Activated B cell treated with CpG ODN at 0.5 μM for 24 hours (primary cell): ENCODE measurements at regions not wholly inside any gene's neighbourhood (a gene's known extent, or its start where the extent isn't known, plus 50 kb on each side); places are given as distances from the start of the nearest gene placed in this dataset.

Experiments used
- ATAC-seq: fragments of 200-7000 bp; cut with Tn5 transposase; one replicate; pipeline ENCODE4 v1.10.0; 2021; ENCODE audit warnings: low read depth, mild to moderate bottlenecking, moderate library complexity
- CTCF ChIA-PET: fragments of 350-600 bp; sonication (Branson Sonifier 250); formaldehyde crosslinking; loops from one replicate; lab custom pipeline; 2021; ENCODE audit warnings: antibody characterized with exemption; lab: Charles Lee
- POLR2A ChIA-PET: fragments of 350-600 bp; sonication (Branson Sonifier 250); formaldehyde crosslinking; loops from one replicate; lab custom pipeline; 2021; ENCODE audit warnings: antibody characterized with exemption; lab: Charles Lee
- DNase-seq: peaks from one replicate; pipeline ENCODE4 v3.0.0; 2022
- H3K27ac Mint-ChIP-seq: one replicate; pipeline ENCODE4 v1.8.0; 2020; ENCODE audit warnings: mixed read lengths
- H3K27me3 Mint-ChIP-seq: one replicate; pipeline ENCODE4 v1.8.0; 2021; ENCODE audit warnings: mixed read lengths
- H3K36me3 Mint-ChIP-seq: one replicate; pipeline ENCODE4 v1.8.0; 2021; ENCODE audit warnings: low read depth, mixed read lengths
- H3K4me1 Mint-ChIP-seq: one replicate; pipeline ENCODE4 v1.8.0; 2021; ENCODE audit warnings: mixed read lengths
- H3K4me3 Mint-ChIP-seq: one replicate; pipeline ENCODE4 v1.8.0; 2020; ENCODE audit warnings: mild to moderate bottlenecking, mixed read lengths
- H3K9me3 Mint-ChIP-seq: one replicate; pipeline ENCODE4 v1.8.0; 2020; ENCODE audit warnings: mixed read lengths
- CTCF ChIP-seq: fragments of 200-600 bp; IDR thresholded peaks from one replicate; pipeline ENCODE4 v1.8.0; 2022; ENCODE audit warnings: antibody characterized with exemption, mild to moderate bottlenecking
- intact Hi-C: fragments of 100-400 bp; cut with micrococcal nuclease; formaldehyde crosslinking; loops from one replicate; pipeline ENCODE4 v1.15.1; 2024

GRCh38 chr5:133792655-133793054, 175.8 kb downstream of the C5orf15 start:
- Mint-ChIP-seq H3K4me1 (no peaks in the 10 kb centered on the region), H3K4me3 (no peak overlapping the region), H3K27ac (no peak overlapping the region), H3K36me3 (no peaks in the 10 kb centered on the region), H3K9me3 (no peaks in the 10 kb centered on the region), H3K27me3 (peaks cover 5% of the 10 kb centered on the region)
- DNase-seq (no peak), ATAC-seq (no peak)
- intact Hi-C loops = no loop called here
- TF ChIP-seq CTCF = no peak
- POLR2A ChIA-PET = no interaction called here
- CTCF ChIA-PET = no interaction called here

GRCh38 chr5:133792024-133792423, 176.4 kb downstream of the C5orf15 start:
- H3K4me1 Mint-ChIP-seq = no peaks in the 10 kb centered on the region
- POLR2A ChIA-PET = no interaction called here

GRCh38 chr5:133790898-133791297, 177.5 kb downstream of the C5orf15 start:
- Mint-ChIP-seq H3K4me1 (no peaks in the 10 kb centered on the region), H3K36me3 (no peaks in the 10 kb centered on the region), H3K9me3 (no peaks in the 10 kb centered on the region), H3K27ac (no peak overlapping the region), H3K4me3 (no peak overlapping the region), H3K27me3 (peaks cover 5% of the 10 kb centered on the region)
- no peak for ATAC-seq
- intact Hi-C loops = no loop called here
- no peak for TF ChIP-seq CTCF
- CTCF ChIA-PET = no interaction called here
- DNase-seq = no peak
- POLR2A ChIA-PET = interaction anchor here (0.5 kb wide), 1 partner anchor 388 kb away, joined by 3 read pairs; no protein-coding TSS in a partner anchor

More at GRCh38 chr5:133792024-133792423, 176.4 kb downstream of the C5orf15 start:
- intact Hi-C loops = no loop called here
- DNase-seq (no peak), ATAC-seq (no peak)
- Mint-ChIP-seq H3K27me3 (peaks cover 5% of the 10 kb centered on the region), H3K9me3 (no peaks in the 10 kb centered on the region), H3K27ac (no peak overlapping the region), H3K4me3 (no peak overlapping the region), H3K36me3 (no peaks in the 10 kb centered on the region)
- TF ChIP-seq CTCF = no peak
- CTCF ChIA-PET = no interaction called here

GRCh38 chr5:133789428-133789827, 177.1 kb upstream of the FSTL4 start:
- Mint-ChIP-seq H3K4me1 (no peaks in the 10 kb centered on the region), H3K36me3 (no peaks in the 10 kb centered on the region), H3K9me3 (peaks cover 5% of the 10 kb centered on the region), H3K4me3 (no peak overlapping the region), H3K27me3 (peaks cover 5% of the 10 kb centered on the region), H3K27ac (no peak overlapping the region)
- no peak for ATAC-seq
- ChIA-PET POLR2A (no interaction called here), CTCF (no interaction called here)
- intact Hi-C loops = no loop called here
- TF ChIP-seq CTCF = no peak
- no peak for DNase-seq

GRCh38 chr5:133788121-133788520, 175.8 kb upstream of the FSTL4 start:
- CTCF ChIA-PET = no interaction called here
- H3K9me3 Mint-ChIP-seq = peaks cover 5% of the 10 kb centered on the region
- ATAC-seq = no peak
- no peak for TF ChIP-seq CTCF
- intact Hi-C loops = no loop called here
- no peaks in the 10 kb centered on the region for H3K4me1 Mint-ChIP-seq
- H3K36me3 Mint-ChIP-seq = no peaks in the 10 kb centered on the region
- no peak for DNase-seq
- peaks cover 5% of the 10 kb centered on the region for H3K27me3 Mint-ChIP-seq
- H3K4me3 Mint-ChIP-seq = no peak overlapping the region
- no peak overlapping the region for H3K27ac Mint-ChIP-seq
- POLR2A ChIA-PET = no interaction called here
